NT2/D1 (cell line): ENCODE measurements at regions not wholly inside any gene's neighbourhood (a gene's known extent, or its start where the extent isn't known, plus 50 kb on each side); places are given as distances from the start of the nearest gene placed in this dataset.

Experiments
- DNase-seq: peaks from one replicate; pipeline ENCODE4 v3.0.0-alpha.2; 2011; ENCODE audit warnings: low read depth, low spot score
- H3K27me3 ChIP-seq: 2 replicates; pipeline ENCODE4 v1.6.0; 2011; ENCODE audit warnings: mild to moderate bottlenecking; ENCODE audit not compliant: insufficient read length, insufficient read depth
- H3K36me3 ChIP-seq: 2 replicates; pipeline ENCODE4 v1.6.1; 2011; ENCODE audit warnings: mild to moderate bottlenecking, low read length, mixed read lengths; ENCODE audit not compliant: insufficient read depth, insufficient read length
- H3K4me1 ChIP-seq: 2 replicates; pipeline ENCODE4 v1.5.1; 2011; ENCODE audit not compliant: insufficient read depth, insufficient read length
- H3K4me3 ChIP-seq: 2 replicates; pipeline ENCODE4 v1.5.1; 2011; ENCODE audit warnings: low read depth; ENCODE audit not compliant: insufficient read length
- H3K9ac ChIP-seq: 2 replicates; pipeline ENCODE4 v1.6.0; 2011; ENCODE audit warnings: low read depth; ENCODE audit not compliant: insufficient read length
- H3K9me3 ChIP-seq: 2 replicates; pipeline ENCODE4 v1.5.1; 2011; ENCODE audit warnings: mild to moderate bottlenecking, low read length; ENCODE audit not compliant: insufficient read depth
- SUZ12 ChIP-seq: IDR thresholded peaks from 2 replicates; pipeline ENCODE4 v1.6.1; 2011; ENCODE audit not compliant: insufficient read length, insufficient read depth; ENCODE audit errors: extremely low read depth
- YY1 ChIP-seq: IDR thresholded peaks from 2 replicates; pipeline ENCODE4 v1.6.1; 2011; ENCODE audit not compliant: insufficient read length, insufficient read depth
- ZNF274 ChIP-seq: IDR thresholded peaks from 2 replicates; pipeline ENCODE4 v1.6.1; 2011; ENCODE audit warnings: mild to moderate bottlenecking, low read depth, low read length

GRCh38 chr4:60296386-60296785, 903.7 kb upstream of the ADGRL3 start:
- H3K9ac ChIP-seq = no peak overlapping the region
- H3K27me3 ChIP-seq = no peaks in the 10 kb centered on the region
- H3K9me3 ChIP-seq = no peaks in the 10 kb centered on the region
- no peaks in the 10 kb centered on the region for H3K4me1 ChIP-seq
- H3K36me3 ChIP-seq = no peaks in the 10 kb centered on the region
- no peak for DNase-seq
- TF ChIP-seq SUZ12 = no peak
- no peak for TF ChIP-seq YY1
- TF ChIP-seq ZNF274 = no peak
- no peak overlapping the region for H3K4me3 ChIP-seq

GRCh38 chr4:60313611-60314178, 886.4 kb upstream of the ADGRL3 start:
- TF ChIP-seq SUZ12 (no peak), ZNF274 (no peak), YY1 (no peak)
- Histone ChIP-seq H3K9ac (no peak overlapping the region), H3K9me3 (no peaks in the 10 kb centered on the region), H3K4me1 (no peaks in the 10 kb centered on the region), H3K27me3 (no peaks in the 10 kb centered on the region), H3K4me3 (no peak overlapping the region), H3K36me3 (no peaks in the 10 kb centered on the region)
- DNase-seq = no peak

GRCh38 chr4:60314416-60314815, 885.7 kb upstream of the ADGRL3 start:
- Histone ChIP-seq H3K27me3 (no peaks in the 10 kb centered on the region), H3K36me3 (no peaks in the 10 kb centered on the region), H3K9ac (no peak overlapping the region), H3K4me1 (no peaks in the 10 kb centered on the region), H3K9me3 (no peaks in the 10 kb centered on the region), H3K4me3 (no peak overlapping the region)
- no peak for DNase-seq
- no peak for TF ChIP-seq YY1
- no peak for TF ChIP-seq SUZ12
- no peak for TF ChIP-seq ZNF274

GRCh38 chr4:60315586-60315985, 884.5 kb upstream of the ADGRL3 start:
- Histone ChIP-seq H3K27me3 (no peaks in the 10 kb centered on the region), H3K9ac (no peak overlapping the region), H3K4me3 (no peak overlapping the region), H3K4me1 (no peaks in the 10 kb centered on the region), H3K9me3 (no peaks in the 10 kb centered on the region), H3K36me3 (no peaks in the 10 kb centered on the region)
- TF ChIP-seq YY1 (no peak), SUZ12 (no peak), ZNF274 (no peak)
- DNase-seq = no peak

- H3K4me3 ChIP-seq = no peak overlapping the region
- TF ChIP-seq SUZ12 = no peak
- TF ChIP-seq YY1 = no peak
- TF ChIP-seq ZNF274 = no peak
- no peak overlapping the region for H3K9ac ChIP-seq
- no peaks in the 10 kb centered on the region for H3K4me1 ChIP-seq
- no peaks in the 10 kb centered on the region for H3K9me3 ChIP-seq
- H3K36me3 ChIP-seq = no peaks in the 10 kb centered on the region
- DNase-seq = no peak
- no peaks in the 10 kb centered on the region for H3K27me3 ChIP-seq
Observed at GRCh38 chr4:60326735-60327134, 873.4 kb upstream of the ADGRL3 start.

GRCh38 chr4:60327651-60328050, 872.5 kb upstream of the ADGRL3 start:
- no peaks in the 10 kb centered on the region for H3K9me3 ChIP-seq

GRCh38 chr4:60344908-60345307, 855.2 kb upstream of the ADGRL3 start:
- no peak for DNase-seq
- TF ChIP-seq SUZ12 (no peak), ZNF274 (no peak), YY1 (no peak)

More at GRCh38 chr4:60327651-60328050, 872.5 kb upstream of the ADGRL3 start:
- Histone ChIP-seq H3K9ac (no peak overlapping the region), H3K4me1 (no peaks in the 10 kb centered on the region), H3K27me3 (no peaks in the 10 kb centered on the region), H3K36me3 (no peaks in the 10 kb centered on the region), H3K4me3 (no peak overlapping the region)
- TF ChIP-seq SUZ12 (no peak), YY1 (no peak), ZNF274 (no peak)
- DNase-seq = no peak

GRCh38 chr4:60345392-60345791, 854.7 kb upstream of the ADGRL3 start:
- DNase-seq = no peak
- no peaks in the 10 kb centered on the region for H3K4me1 ChIP-seq
- no peak overlapping the region for H3K9ac ChIP-seq
- H3K27me3 ChIP-seq = no peaks in the 10 kb centered on the region
- H3K4me3 ChIP-seq = no peak overlapping the region
- no peaks in the 10 kb centered on the region for H3K9me3 ChIP-seq
- TF ChIP-seq ZNF274 (no peak), YY1 (no peak), SUZ12 (no peak)
- H3K36me3 ChIP-seq = no peaks in the 10 kb centered on the region

More at GRCh38 chr4:60344908-60345307, 855.2 kb upstream of the ADGRL3 start:
- H3K27me3 ChIP-seq = no peaks in the 10 kb centered on the region
- H3K9ac ChIP-seq = no peak overlapping the region
- H3K4me3 ChIP-seq = no peak overlapping the region
- no peaks in the 10 kb centered on the region for H3K36me3 ChIP-seq
- no peaks in the 10 kb centered on the region for H3K4me1 ChIP-seq
- H3K9me3 ChIP-seq = no peaks in the 10 kb centered on the region
